BE2C (cell line): ENCODE measurements at regions not wholly inside any gene's neighbourhood (a gene's known extent, or its start where the extent isn't known, plus 50 kb on each side); places are given as distances from the start of the nearest gene placed in this dataset.

ENCODE experiments used
- DNase-seq: peaks from one replicate; pipeline ENCODE4 v3.0.0-alpha.2; 2020
- H3K27me3 ChIP-seq: fragments of 250-450 bp; sonication (Bioruptor Pico); 2 replicates; pipeline ENCODE4 v1.5.1; 2020; ENCODE audit warnings: mild to moderate bottlenecking
- H3K36me3 ChIP-seq: fragments of 250-450 bp; sonication (Bioruptor Pico); 2 replicates; pipeline ENCODE4 v1.5.1; 2020; ENCODE audit warnings: mild to moderate bottlenecking
- H3K4me1 ChIP-seq: fragments of 250-450 bp; sonication (Bioruptor Pico); 2 replicates; pipeline ENCODE4 v1.5.1; 2020
- H3K4me3 ChIP-seq: 2 replicates; pipeline ENCODE4 v1.5.1; 2011; ENCODE audit warnings: low read depth, low read length
- H3K9me3 ChIP-seq: fragments of 250-450 bp; sonication (Bioruptor Pico); 2 replicates; pipeline ENCODE4 v1.5.1; 2020
- TF ChIP-seq, protein P1 (sequence below): IDR thresholded peaks from 2 replicates; pipeline ENCODE4 v1.5.1; 2012; ENCODE audit warnings: mild to moderate bottlenecking, low read depth, low read length

DNA sequence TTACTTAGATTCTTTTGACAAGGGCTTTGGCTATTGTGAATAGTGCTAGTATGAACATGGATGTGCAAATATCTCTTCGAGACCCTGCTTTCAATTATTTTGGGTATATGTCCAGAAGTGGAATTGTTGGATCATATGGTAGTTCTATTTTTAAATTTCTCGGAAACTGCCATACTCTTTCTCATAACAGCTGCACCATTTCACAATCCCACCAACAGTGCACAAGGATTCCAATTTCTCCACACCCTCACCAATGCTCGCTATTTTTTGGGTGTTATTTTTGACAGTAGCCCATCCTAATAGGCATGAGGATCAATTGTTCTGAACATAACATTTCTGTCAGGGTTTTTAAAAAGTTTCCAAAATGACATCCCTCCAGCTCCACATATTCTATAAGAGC is 69.2 kb upstream of the ESR1 start:
- Histone ChIP-seq H3K4me1 (no peaks in the 10 kb centered on the region), H3K4me3 (no peak overlapping the region), H3K36me3 (no peaks in the 10 kb centered on the region), H3K27me3 (no peaks in the 10 kb centered on the region; the same call in 1 of the 2 replicates), H3K9me3 (no peaks in the 10 kb centered on the region)
- TF ChIP-seq, protein P1, sequence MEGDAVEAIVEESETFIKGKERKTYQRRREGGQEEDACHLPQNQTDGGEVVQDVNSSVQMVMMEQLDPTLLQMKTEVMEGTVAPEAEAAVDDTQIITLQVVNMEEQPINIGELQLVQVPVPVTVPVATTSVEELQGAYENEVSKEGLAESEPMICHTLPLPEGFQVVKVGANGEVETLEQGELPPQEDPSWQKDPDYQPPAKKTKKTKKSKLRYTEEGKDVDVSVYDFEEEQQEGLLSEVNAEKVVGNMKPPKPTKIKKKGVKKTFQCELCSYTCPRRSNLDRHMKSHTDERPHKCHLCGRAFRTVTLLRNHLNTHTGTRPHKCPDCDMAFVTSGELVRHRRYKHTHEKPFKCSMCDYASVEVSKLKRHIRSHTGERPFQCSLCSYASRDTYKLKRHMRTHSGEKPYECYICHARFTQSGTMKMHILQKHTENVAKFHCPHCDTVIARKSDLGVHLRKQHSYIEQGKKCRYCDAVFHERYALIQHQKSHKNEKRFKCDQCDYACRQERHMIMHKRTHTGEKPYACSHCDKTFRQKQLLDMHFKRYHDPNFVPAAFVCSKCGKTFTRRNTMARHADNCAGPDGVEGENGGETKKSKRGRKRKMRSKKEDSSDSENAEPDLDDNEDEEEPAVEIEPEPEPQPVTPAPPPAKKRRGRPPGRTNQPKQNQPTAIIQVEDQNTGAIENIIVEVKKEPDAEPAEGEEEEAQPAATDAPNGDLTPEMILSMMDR, result no peak
- DNase-seq, result no peak

DNA sequence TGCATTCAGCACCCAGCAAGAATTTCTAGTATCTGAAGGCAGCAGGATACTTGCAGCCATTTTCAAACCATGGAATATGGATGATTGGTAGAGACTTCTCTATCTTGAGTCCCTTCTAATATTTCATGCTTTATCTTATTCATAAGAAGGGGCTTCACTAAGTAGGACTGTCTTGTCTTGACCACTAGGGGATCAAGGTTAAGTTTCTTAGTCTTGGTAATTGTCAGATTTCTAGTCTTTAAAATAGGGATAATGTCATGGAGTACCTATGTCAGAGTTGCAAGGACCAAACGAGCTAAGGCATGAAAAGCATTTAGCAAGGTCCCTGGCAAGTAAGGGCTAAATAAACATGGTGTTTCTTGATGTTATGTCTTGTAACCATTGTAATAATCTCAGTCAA is 68.5 kb upstream of the ESR1 start:
- Histone ChIP-seq H3K27me3 (no peaks in the 10 kb centered on the region; the same call in 1 of the 2 replicates), H3K36me3 (no peaks in the 10 kb centered on the region)

DNA sequence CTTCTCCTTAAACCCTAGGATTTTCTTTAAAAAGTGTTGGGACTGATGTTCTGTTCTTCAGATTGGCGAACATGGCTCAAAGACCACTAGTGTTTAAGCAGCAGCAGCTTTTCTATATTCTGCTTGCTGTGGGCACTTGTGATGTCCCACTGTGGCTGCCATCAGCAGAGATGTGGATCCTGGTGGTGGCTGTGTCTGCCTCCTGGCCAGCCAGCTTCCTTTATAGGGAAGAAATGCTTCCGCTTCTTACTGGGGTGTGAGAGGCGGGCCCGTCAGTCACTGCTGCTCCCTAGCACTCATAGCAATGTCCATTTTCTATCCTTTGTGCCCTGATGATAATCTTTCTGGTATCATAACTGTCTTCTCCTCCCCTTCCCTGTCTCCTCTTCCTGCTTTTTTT is 66.7 kb upstream of the ESR1 start:
- Histone ChIP-seq H3K4me1 (no peaks in the 10 kb centered on the region), H3K4me3 (no peak overlapping the region), H3K36me3 (no peaks in the 10 kb centered on the region), H3K9me3 (no peaks in the 10 kb centered on the region), H3K27me3 (no peaks in the 10 kb centered on the region; the same call in 1 of the 2 replicates)
- TF ChIP-seq, protein P1, result no peak
- no peak for DNase-seq

More for the DNA sequence above, 68.5 kb upstream of the ESR1 start:
- H3K4me1 ChIP-seq, result no peaks in the 10 kb centered on the region
- H3K4me3 ChIP-seq, result no peak overlapping the region
- no peaks in the 10 kb centered on the region for H3K9me3 ChIP-seq
- DNase-seq, result no peak
- TF ChIP-seq, protein P1, result no peak

DNA sequence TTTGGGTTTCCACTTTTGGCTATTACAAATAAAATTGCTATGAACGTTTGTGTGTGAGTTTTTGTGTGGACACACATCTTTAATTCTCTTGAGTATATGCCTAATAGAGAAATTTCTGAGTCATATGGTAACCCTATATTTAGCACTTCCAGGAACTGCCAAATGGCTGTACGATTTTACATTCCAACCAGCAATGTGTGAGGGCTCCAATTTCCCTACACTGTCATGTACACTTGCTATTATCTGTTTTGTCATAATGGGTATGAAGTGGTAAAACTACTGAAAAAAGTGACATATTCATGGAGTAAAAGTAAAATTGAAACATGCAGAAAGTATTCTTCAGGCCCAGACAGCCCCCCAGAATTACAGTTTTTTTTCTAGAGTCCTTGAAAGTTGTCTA is 59.6 kb upstream of the ESR1 start:
- H3K36me3 ChIP-seq, result no peaks in the 10 kb centered on the region
- TF ChIP-seq, protein P1, result no peak
- peaks cover 11% of the 10 kb centered on the region for H3K27me3 ChIP-seq
- no peaks in the 10 kb centered on the region for H3K9me3 ChIP-seq
- H3K4me1 ChIP-seq, result no peaks in the 10 kb centered on the region
- no peak for DNase-seq
- no peak overlapping the region for H3K4me3 ChIP-seq

DNA sequence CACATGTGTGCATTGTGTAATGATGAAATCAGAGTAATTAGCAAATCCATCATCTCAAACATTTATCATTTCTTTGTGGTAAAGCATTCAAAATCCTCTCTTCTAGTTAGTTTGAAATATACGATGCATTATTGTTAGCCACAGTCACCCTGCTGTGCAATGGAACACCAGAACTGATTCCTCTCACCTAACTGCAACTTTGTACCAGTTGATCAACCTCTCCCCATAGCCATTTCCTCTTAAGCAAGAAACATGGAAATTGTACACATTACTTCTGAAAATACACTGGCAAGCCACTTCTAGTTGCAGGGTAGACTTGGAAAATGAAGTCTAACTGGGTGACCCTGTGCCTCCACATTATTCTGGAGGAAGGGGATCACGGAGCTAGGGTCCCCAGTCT is 58.1 kb upstream of the ESR1 start:
- no peak for DNase-seq
- peaks cover 21% of the 10 kb centered on the region for H3K27me3 ChIP-seq
- no peaks in the 10 kb centered on the region for H3K4me1 ChIP-seq
- H3K9me3 ChIP-seq, result no peaks in the 10 kb centered on the region
- no peaks in the 10 kb centered on the region for H3K36me3 ChIP-seq
- H3K4me3 ChIP-seq, result no peak overlapping the region
- TF ChIP-seq, protein P1, result no peak

DNA sequence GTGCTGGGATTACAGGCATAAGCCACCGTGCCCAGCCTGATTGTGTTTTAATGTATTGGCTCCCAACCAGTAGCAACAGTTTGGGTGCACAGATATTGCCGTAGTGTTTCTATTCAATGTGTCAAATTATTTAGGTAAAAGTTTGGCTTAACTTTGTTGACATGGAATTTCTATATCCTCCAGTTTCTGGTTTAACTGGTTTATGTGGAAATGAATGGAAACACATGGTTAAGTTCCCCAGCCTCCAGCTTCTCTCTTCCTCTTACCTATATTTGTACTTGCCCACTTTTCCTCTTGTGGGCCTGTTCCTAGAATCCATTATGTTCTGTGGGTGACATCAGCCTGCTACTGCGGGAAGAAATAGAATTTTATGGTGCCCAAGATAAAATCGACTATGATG is 53.9 kb upstream of the ESR1 start:
- Histone ChIP-seq H3K4me3 (no peak overlapping the region), H3K27me3 (peaks cover 26% of the 10 kb centered on the region), H3K36me3 (no peaks in the 10 kb centered on the region), H3K9me3 (no peaks in the 10 kb centered on the region), H3K4me1 (no peaks in the 10 kb centered on the region)
- TF ChIP-seq, protein P1, result no peak
- no peak for DNase-seq
